ENCODE measurements at regions not wholly inside any gene's neighbourhood (a gene's known extent, or its start where the extent isn't known, plus 50 kb on each side); places are given as distances from the start of the nearest gene placed in this dataset.

DNA sequence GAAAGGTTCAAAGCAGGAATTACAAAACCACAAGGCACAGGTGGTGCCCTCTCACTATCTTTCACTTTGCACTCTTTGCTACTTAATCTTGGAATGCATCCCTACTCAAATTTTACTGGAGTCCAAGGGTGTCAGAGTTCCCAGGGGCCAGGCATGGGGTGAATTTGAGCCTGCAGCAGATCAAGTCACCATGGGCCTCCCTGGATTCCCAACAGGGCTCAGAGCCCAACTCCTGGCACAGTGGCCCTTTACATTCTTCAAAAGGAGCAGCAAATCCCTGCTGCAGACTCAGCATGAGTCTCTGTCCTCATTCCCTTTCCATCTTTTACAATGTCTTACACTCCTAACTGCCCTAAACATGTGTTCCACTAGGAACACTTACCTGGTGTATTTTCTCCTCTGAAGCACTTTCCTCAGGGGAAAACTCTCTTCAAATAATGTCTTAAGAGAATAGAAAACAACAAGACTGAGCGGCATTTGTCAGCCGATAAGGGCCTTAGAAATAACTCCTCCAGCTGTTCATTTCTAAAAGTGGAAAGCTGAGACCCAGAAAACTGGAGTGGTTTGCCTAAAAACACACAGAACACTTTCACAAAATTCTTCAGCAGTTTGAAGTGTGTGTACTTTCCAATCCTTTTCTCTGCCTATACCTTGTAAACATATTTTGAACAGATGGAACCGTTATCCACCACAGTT lies 596.0 kb downstream of the INSC start:
- TF ChIP-seq, protein P1, sequence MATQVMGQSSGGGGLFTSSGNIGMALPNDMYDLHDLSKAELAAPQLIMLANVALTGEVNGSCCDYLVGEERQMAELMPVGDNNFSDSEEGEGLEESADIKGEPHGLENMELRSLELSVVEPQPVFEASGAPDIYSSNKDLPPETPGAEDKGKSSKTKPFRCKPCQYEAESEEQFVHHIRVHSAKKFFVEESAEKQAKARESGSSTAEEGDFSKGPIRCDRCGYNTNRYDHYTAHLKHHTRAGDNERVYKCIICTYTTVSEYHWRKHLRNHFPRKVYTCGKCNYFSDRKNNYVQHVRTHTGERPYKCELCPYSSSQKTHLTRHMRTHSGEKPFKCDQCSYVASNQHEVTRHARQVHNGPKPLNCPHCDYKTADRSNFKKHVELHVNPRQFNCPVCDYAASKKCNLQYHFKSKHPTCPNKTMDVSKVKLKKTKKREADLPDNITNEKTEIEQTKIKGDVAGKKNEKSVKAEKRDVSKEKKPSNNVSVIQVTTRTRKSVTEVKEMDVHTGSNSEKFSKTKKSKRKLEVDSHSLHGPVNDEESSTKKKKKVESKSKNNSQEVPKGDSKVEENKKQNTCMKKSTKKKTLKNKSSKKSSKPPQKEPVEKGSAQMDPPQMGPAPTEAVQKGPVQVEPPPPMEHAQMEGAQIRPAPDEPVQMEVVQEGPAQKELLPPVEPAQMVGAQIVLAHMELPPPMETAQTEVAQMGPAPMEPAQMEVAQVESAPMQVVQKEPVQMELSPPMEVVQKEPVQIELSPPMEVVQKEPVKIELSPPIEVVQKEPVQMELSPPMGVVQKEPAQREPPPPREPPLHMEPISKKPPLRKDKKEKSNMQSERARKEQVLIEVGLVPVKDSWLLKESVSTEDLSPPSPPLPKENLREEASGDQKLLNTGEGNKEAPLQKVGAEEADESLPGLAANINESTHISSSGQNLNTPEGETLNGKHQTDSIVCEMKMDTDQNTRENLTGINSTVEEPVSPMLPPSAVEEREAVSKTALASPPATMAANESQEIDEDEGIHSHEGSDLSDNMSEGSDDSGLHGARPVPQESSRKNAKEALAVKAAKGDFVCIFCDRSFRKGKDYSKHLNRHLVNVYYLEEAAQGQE (IDR thresholded peaks at IDR 0.05; ENCODE audit: insufficient read depth in 1 of 2, low read depth in 2 of 2, low read length in 2 of 2) = no peak
- TF ChIP-seq FOXP2 (optimal IDR thresholded peaks at IDR 0.05; ENCODE audit: borderline replicate concordance, extremely low read depth, extremely low read length, insufficient read depth) (no peak), TAF1 (IDR thresholded peaks at IDR 0.05; ENCODE audit: borderline replicate concordance, insufficient read depth, low read length) (no peak), POLR2AphosphoS5 (IDR thresholded peaks at IDR 0.05; ENCODE audit: low read depth, low read length) (no peak), SIN3A (IDR thresholded peaks at IDR 0.05; ENCODE audit: borderline replicate concordance, insufficient read depth, low read length) (no peak)

DNA sequence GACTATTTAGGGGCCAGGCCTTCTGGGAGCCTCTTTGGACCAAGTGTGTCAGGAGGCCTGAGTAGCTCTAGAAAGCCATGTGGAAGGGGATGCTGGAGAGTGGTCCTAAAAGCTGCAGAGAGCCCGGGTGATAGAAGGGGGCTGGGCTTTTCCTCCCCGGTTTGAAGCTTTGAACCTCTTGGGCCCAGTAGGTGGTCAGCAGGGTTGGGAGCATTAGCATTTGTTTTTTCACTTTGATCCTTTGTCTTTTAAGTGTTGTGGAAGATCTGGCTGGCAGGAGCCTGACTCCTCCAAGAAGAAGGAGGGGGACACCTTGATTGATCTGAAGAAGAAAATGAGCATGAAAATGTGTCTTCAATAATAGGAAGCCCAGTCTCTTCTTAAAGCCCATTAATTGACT lies 596.6 kb downstream of the INSC start:
- TF ChIP-seq POLR2AphosphoS5 (IDR thresholded peaks at IDR 0.05; ENCODE audit: low read depth, low read length) = no peak
- TF ChIP-seq, protein P1 (IDR thresholded peaks at IDR 0.05; ENCODE audit: insufficient read depth in 1 of 2, low read depth in 2 of 2, low read length in 2 of 2) = no peak
- TF ChIP-seq SIN3A (IDR thresholded peaks at IDR 0.05; ENCODE audit: borderline replicate concordance, insufficient read depth, low read length) = no peak
- no peak for TF ChIP-seq FOXP2 (optimal IDR thresholded peaks at IDR 0.05; ENCODE audit: borderline replicate concordance, extremely low read depth, extremely low read length, insufficient read depth)
- no peak for TF ChIP-seq TAF1 (IDR thresholded peaks at IDR 0.05; ENCODE audit: borderline replicate concordance, insufficient read depth, low read length)

DNA sequence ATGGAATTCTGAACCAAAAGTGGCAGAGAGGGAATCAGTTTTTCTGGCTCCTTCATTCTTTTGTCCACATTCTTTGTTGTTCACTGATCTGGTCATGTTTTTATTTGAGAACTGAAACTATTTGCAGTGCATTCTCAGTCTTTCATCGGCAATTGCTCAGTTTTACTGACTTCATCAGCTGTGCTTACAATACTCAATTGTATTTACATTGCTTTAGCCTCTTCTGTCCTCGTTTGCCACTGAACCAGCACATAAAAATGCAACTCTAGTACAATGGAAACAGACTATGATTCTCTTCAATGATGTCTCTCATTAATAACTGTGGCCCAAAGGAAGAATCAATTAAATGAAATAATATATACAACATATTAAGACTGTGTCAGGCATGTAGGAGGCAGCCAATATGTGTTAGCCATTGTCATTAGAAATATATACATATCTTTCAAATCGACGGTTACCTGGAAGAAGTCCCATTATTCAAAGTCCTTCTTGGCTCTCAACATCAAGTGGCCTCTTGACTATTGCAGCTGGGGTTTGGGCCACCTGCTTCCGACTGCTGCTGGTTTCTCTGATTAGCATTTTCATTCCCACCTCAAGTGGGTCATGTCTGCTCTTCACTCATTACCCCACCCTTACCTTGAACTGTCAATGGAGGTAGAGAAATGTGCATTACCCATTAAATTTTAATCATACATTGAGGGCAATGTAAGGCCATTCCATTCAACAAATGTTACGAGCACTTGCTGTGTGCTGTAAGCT lies 600.1 kb downstream of the INSC start:
- TF ChIP-seq, protein P1 (IDR thresholded peaks at IDR 0.05; ENCODE audit: insufficient read depth in 1 of 2, low read depth in 2 of 2, low read length in 2 of 2) = no peak
- no peak for TF ChIP-seq SIN3A (IDR thresholded peaks at IDR 0.05; ENCODE audit: borderline replicate concordance, insufficient read depth, low read length)
- no peak for TF ChIP-seq FOXP2 (optimal IDR thresholded peaks at IDR 0.05; ENCODE audit: borderline replicate concordance, extremely low read depth, extremely low read length, insufficient read depth)
- TF ChIP-seq POLR2AphosphoS5 (IDR thresholded peaks at IDR 0.05; ENCODE audit: low read depth, low read length) = no peak
- TF ChIP-seq TAF1 (IDR thresholded peaks at IDR 0.05; ENCODE audit: borderline replicate concordance, insufficient read depth, low read length) = no peak

DNA sequence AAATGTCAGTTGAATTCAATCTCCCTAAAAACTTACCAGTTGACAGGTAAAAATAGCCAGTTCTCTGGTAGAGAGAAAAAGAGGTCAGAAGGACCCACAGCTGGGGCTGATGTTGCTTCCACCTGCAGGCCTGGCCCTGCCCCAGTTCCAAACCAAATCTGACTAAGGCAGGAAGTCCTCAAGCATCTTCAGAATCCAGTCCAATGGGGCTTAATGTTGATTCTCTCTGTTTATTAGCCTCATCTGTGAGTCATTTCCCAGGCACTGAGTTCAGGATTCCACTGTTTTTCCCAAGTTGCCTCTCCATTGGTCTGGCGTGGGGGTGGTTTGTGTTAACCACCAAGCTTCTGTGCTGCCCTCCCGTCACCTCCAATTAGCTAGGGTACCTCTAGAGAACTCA lies 601.8 kb downstream of the INSC start:
- no peak for TF ChIP-seq FOXP2 (optimal IDR thresholded peaks at IDR 0.05; ENCODE audit: borderline replicate concordance, extremely low read depth, extremely low read length, insufficient read depth)
- TF ChIP-seq SIN3A (IDR thresholded peaks at IDR 0.05; ENCODE audit: borderline replicate concordance, insufficient read depth, low read length) = no peak
- no peak for TF ChIP-seq TAF1 (IDR thresholded peaks at IDR 0.05; ENCODE audit: borderline replicate concordance, insufficient read depth, low read length)
- TF ChIP-seq, protein P1 (IDR thresholded peaks at IDR 0.05; ENCODE audit: insufficient read depth in 1 of 2, low read depth in 2 of 2, low read length in 2 of 2) = no peak
- TF ChIP-seq POLR2AphosphoS5 (IDR thresholded peaks at IDR 0.05; ENCODE audit: low read depth, low read length) = no peak
